ENCODE measurements at regions not wholly inside any gene's neighbourhood (a gene's known extent, or its start where the extent isn't known, plus 50 kb on each side); places are given as distances from the start of the nearest gene placed in this dataset.

- DNase-seq (ENCODE audit: low spot score) = no peak
These were observed 1212.6 kb downstream of the SLITRK5 start for GRCh38 chr13:88883741-88884140.

- no peak for DNase-seq (ENCODE audit: low spot score)
These were observed 1216.0 kb downstream of the SLITRK5 start for GRCh38 chr13:88887045-88887662.

- no peak for DNase-seq (ENCODE audit: low spot score)
These were observed 1224.2 kb downstream of the SLITRK5 start for GRCh38 chr13:88895261-88895941.

GRCh38 chr13:88896466-88896865, 1225.3 kb downstream of the SLITRK5 start:
- DNase-seq (ENCODE audit: low spot score) = no peak

- DNase-seq (ENCODE audit: low spot score) = no peak
These were observed 1237.8 kb downstream of the SLITRK5 start for GRCh38 chr13:88908961-88909441.

- no peak for DNase-seq (ENCODE audit: low spot score)
These were observed 1248.9 kb downstream of the SLITRK5 start for GRCh38 chr13:88919970-88920628.

GRCh38 chr13:88925954-88926353, 1254.8 kb downstream of the SLITRK5 start:
- no peak for DNase-seq (ENCODE audit: low spot score)

GRCh38 chr13:88926890-88927502, 1255.8 kb downstream of the SLITRK5 start:
- DNase-seq (ENCODE audit: low spot score) = no peak

GRCh38 chr13:88932950-88933349, 1261.8 kb downstream of the SLITRK5 start:
- DNase-seq (ENCODE audit: low spot score) = no peak

GRCh38 chr13:88937384-88937783, 1266.2 kb downstream of the SLITRK5 start:
- no peak for DNase-seq (ENCODE audit: low spot score)

- DNase-seq (ENCODE audit: low spot score) = no peak
These were observed 1274.6 kb downstream of the SLITRK5 start for GRCh38 chr13:88945793-88946192.

- DNase-seq (ENCODE audit: low spot score) = no peak
These were observed 1277.3 kb downstream of the SLITRK5 start for GRCh38 chr13:88948501-88948900.

GRCh38 chr13:88958821-88959220, 1287.7 kb downstream of the SLITRK5 start:
- no peak for DNase-seq (ENCODE audit: low spot score)

- no peak for DNase-seq (ENCODE audit: low spot score)
These were observed 1305.3 kb downstream of the SLITRK5 start for GRCh38 chr13:88976466-88976865.

GRCh38 chr13:88978607-88979006, 1307.4 kb downstream of the SLITRK5 start:
- DNase-seq (ENCODE audit: low spot score) = no peak

GRCh38 chr13:88979465-88980175, 1308.4 kb downstream of the SLITRK5 start:
- no peak for DNase-seq (ENCODE audit: low spot score)

GRCh38 chr13:89003656-89004055, 1332.5 kb downstream of the SLITRK5 start:
- no peak for DNase-seq (ENCODE audit: low spot score)

- DNase-seq (ENCODE audit: low spot score) = no peak
These were observed 1340.4 kb downstream of the SLITRK5 start for GRCh38 chr13:89011615-89012014.

- DNase-seq (ENCODE audit: low spot score) = no peak
These were observed 1356.6 kb downstream of the SLITRK5 start for GRCh38 chr13:89027694-89028306.

- DNase-seq (ENCODE audit: low spot score) = peak; percentile 64
These were observed 1357.9 kb downstream of the SLITRK5 start for GRCh38 chr13:89029062-89029461.

GRCh38 chr13:89034015-89034414, 1362.8 kb downstream of the SLITRK5 start:
- no peak for DNase-seq (ENCODE audit: low spot score)

GRCh38 chr13:89052699-89053098, 1381.5 kb downstream of the SLITRK5 start:
- no peak for DNase-seq (ENCODE audit: low spot score)
